GM12875 (cell line): ENCODE measurements at regions not wholly inside any gene's neighbourhood (a gene's known extent, or its start where the extent isn't known, plus 50 kb on each side); places are given as distances from the start of the nearest gene placed in this dataset.

Experiments
- H3K4me3 ChIP-seq: one replicate; pipeline ENCODE4 v1.5.1; 2011; ENCODE audit warnings: low read depth, low read length, control low read depth
- TF ChIP-seq, protein P1 (sequence below): IDR thresholded peaks from 2 replicates; pipeline ENCODE4 v1.5.1; 2011; ENCODE audit warnings: low read depth, mild to moderate bottlenecking, control low read depth, inconsistent platforms, low read length, moderate library complexity, borderline replicate concordance; ENCODE audit not compliant: insufficient read depth

DNA sequence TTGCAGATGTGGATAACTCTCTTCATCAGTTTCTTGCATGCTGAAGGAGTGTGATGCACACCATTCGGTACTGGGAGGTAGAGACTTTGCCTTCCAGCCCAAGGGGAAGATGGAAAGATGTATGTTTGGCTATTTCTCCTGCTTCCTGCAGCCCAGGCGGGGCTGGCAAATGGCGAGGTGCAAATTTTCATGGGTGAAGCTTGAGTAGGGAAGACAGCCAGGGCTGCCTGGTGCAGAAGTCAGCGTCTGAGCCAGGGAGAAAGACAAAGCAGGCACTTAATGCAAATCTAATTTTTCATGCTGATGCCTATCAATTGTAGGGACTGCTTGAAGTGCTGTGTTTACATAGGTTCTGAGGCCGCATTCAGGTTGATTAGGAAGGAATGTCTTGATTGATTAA is 384.7 kb upstream of the EEF2KMT start:
- H3K4me3 ChIP-seq: no peak overlapping the region
- TF ChIP-seq, protein P1, sequence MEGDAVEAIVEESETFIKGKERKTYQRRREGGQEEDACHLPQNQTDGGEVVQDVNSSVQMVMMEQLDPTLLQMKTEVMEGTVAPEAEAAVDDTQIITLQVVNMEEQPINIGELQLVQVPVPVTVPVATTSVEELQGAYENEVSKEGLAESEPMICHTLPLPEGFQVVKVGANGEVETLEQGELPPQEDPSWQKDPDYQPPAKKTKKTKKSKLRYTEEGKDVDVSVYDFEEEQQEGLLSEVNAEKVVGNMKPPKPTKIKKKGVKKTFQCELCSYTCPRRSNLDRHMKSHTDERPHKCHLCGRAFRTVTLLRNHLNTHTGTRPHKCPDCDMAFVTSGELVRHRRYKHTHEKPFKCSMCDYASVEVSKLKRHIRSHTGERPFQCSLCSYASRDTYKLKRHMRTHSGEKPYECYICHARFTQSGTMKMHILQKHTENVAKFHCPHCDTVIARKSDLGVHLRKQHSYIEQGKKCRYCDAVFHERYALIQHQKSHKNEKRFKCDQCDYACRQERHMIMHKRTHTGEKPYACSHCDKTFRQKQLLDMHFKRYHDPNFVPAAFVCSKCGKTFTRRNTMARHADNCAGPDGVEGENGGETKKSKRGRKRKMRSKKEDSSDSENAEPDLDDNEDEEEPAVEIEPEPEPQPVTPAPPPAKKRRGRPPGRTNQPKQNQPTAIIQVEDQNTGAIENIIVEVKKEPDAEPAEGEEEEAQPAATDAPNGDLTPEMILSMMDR: no peak

DNA sequence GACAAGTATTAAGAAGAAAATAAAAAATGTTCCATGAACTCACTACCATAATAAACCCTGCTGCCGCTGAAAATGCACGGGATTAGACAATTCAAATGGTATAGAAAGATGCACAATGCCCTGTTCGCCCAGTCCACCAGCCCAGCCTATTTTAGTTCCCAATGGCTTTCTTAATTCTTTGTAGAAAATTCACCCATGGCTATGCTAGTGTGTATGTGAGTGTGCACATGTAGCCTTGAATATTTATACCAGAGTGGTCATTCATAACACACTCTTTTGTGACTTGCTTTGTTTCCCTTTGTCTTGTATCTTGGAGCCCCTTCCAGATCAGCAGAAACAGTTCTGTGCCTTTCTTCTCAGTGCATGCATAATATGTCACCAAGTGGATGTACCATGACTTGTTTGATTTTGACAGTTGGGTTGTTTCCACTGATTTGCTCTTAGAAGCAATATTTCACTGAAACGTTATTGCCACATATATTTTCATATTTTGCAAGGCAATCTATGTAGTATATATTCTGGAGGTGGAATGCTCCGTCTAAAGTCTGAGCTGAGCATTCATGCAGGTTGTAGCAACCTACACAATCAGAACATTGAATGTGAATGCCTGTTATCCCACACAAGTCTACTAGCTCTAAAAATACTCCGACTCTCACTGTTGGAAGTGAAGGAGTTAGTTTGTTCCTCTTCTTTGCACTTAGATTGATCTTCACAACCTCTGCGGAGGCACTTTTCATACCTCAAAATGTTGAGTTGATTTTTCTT is 383.0 kb upstream of the EEF2KMT start:
- TF ChIP-seq, protein P1: no peak
- H3K4me3 ChIP-seq: no peak overlapping the region

- TF ChIP-seq, protein P1: no peak
- H3K4me3 ChIP-seq: no peak overlapping the region
Measured at GRCh38 chr16:5479926-5480325, 382.3 kb upstream of the EEF2KMT start.

DNA sequence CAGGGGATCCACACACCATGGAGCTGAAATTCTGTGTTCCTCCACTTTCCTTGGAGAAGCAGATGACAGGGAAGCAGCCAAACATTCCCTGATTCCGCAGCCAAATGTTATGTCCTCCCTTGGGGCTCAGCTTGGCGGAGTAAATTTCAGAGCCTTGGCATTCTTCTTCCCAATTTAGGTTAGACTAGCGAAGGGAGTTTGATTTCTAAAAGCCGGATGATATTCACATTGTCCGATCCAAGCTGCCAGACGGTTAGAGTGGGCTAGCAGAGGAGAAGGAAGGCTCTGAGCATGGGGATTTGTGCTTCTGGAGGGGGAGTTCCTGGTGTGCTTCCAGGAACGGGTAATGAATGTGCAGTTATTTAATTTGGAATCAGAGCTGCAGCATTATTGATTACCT is 380.4 kb upstream of the EEF2KMT start:
- H3K4me3 ChIP-seq: no peak overlapping the region
- TF ChIP-seq, protein P1: no peak

DNA sequence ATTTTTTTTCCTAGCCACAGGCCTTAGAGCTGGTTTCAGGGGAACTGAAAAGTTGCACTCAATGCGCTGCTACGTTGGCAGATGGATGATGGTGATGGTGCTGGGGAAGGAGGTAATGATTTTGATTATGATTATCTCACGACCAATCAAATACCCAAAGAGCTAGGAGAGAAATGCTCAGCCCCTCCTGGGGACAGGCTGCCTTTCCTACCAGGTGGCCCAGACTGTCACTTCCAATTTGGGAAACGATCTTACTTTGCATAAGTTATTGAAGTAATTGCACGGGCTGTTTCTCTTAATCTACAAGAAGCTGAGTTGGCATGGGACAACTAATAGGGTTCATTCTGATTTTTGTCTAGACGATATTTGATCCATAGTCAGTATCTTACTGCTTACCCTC is 379.7 kb upstream of the EEF2KMT start:
- TF ChIP-seq, protein P1: no peak
- no peak overlapping the region for H3K4me3 ChIP-seq

DNA sequence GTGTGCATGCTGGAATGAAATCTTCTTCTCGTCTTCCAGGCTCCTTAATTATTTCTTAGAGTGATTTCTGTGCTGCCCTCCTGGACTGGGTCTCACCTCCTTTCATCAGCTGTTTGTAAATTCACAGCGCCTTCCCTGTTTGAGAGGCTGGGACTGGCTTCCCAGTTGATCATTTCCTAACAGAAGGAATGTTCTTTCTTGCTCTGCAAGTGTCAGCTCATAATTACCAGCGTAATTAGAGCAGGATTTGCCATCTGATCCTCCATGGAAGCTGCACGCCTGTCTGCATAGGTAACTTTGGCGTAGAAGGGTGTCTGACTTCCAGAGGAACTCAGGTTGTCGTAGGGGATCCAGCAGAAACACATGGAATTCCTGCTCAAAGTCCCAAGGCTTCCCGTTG is 375.0 kb upstream of the EEF2KMT start:
- no peak overlapping the region for H3K4me3 ChIP-seq
- TF ChIP-seq, protein P1: no peak

GRCh38 chr16:5468488-5468887 is 370.9 kb upstream of the EEF2KMT start:
- H3K4me3 ChIP-seq: no peak overlapping the region
- TF ChIP-seq, protein P1: no peak
